ENCODE measurements at regions not wholly inside any gene's neighbourhood (a gene's known extent, or its start where the extent isn't known, plus 50 kb on each side); places are given as distances from the start of the nearest gene placed in this dataset.

GRCh38 chr13:90984756-90985155 lies 362.7 kb upstream of the MIR17HG start:
- TF ChIP-seq POLR2A (IDR thresholded peaks at IDR 0.05) (no peak), CTCF (IDR thresholded peaks at IDR 0.05) (no peak)
